ENCODE measurements at regions not wholly inside any gene's neighbourhood (a gene's known extent, or its start where the extent isn't known, plus 50 kb on each side); places are given as distances from the start of the nearest gene placed in this dataset.

GRCh38 chr7:54897891-54898290, 120.9 kb upstream of the EGFR start (continued):
- no peak for TF ChIP-seq ATF3 (IDR thresholded peaks at IDR 0.05; ENCODE audit: borderline replicate concordance, extremely low read depth, low read depth, low read length)
- TF ChIP-seq, protein P1, sequence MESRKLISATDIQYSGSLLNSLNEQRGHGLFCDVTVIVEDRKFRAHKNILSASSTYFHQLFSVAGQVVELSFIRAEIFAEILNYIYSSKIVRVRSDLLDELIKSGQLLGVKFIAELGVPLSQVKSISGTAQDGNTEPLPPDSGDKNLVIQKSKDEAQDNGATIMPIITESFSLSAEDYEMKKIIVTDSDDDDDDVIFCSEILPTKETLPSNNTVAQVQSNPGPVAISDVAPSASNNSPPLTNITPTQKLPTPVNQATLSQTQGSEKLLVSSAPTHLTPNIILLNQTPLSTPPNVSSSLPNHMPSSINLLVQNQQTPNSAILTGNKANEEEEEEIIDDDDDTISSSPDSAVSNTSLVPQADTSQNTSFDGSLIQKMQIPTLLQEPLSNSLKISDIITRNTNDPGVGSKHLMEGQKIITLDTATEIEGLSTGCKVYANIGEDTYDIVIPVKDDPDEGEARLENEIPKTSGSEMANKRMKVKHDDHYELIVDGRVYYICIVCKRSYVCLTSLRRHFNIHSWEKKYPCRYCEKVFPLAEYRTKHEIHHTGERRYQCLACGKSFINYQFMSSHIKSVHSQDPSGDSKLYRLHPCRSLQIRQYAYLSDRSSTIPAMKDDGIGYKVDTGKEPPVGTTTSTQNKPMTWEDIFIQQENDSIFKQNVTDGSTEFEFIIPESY (IDR thresholded peaks at IDR 0.05) = no peak

GRCh38 chr7:54898659-54899340, 120.0 kb upstream of the EGFR start:
- no peak overlapping the region for H2AFZ ChIP-seq (ENCODE audit: control insufficient read depth, low read depth, low read length)
- ChIA-PET SMC1A (ENCODE audit: uncharacterized antibody, unreplicated experiment) (no interaction called here), POLR2A (no interaction called here), RAD21 (ENCODE audit: unreplicated experiment) (no interaction called here), CTCF (interaction anchor here (2.4 kb wide), 1 partner anchor 356 kb away, joined by 5 read pairs; no protein-coding TSS in a partner anchor)
- no TSS peak for BruUV-seq (replicated peaks)
- no peak for ATAC-seq
- H3K36me3 ChIP-seq (ENCODE audit: control insufficient read depth in 2 of 2, insufficient read depth in 2 of 2, low read length in 1 of 2) = no peaks in the 10 kb centered on the region
- no peak for FAIRE-seq
- no peak overlapping the region for H3K4me3 ChIP-seq
- no peak overlapping the region for H3K4me2 ChIP-seq (ENCODE audit: control insufficient read depth, insufficient read depth)
- H3K27ac ChIP-seq (ENCODE audit: control insufficient read depth, insufficient read depth) = no peak overlapping the region
- DNase-seq (ENCODE audit: low read depth, low spot score) = no peak
- no peaks in the 10 kb centered on the region for H3K9me3 ChIP-seq (replicated peaks; ENCODE audit: control insufficient read depth, insufficient read depth, low read length)
- intact Hi-C loops (cut with micrococcal nuclease; ENCODE audit: unreplicated experiment) = no loop called here
- no peaks in the 10 kb centered on the region for H3K79me2 ChIP-seq (ENCODE audit: control insufficient read depth, insufficient read depth, low read length)
- no peaks in the 10 kb centered on the region for H4K20me1 ChIP-seq (ENCODE audit: control insufficient read depth, insufficient read depth)
- in situ Hi-C loops (cut with MboI) = no loop called here
- whole genome bisulfite sequencing (ENCODE audit: insufficient coverage, insufficient replicate concordance, low lambda C conversion rate, missing lambda C conversion rate) = 27% methylated on average over 9 of the region's 9 CpGs
- no peak overlapping the region for H3K9ac ChIP-seq (ENCODE audit: control insufficient read depth, insufficient read depth, low read length)
- TF ChIP-seq MAX (IDR thresholded peaks at IDR 0.05; ENCODE audit: low read depth, low read length) = no peak
- TF ChIP-seq, protein P2, sequence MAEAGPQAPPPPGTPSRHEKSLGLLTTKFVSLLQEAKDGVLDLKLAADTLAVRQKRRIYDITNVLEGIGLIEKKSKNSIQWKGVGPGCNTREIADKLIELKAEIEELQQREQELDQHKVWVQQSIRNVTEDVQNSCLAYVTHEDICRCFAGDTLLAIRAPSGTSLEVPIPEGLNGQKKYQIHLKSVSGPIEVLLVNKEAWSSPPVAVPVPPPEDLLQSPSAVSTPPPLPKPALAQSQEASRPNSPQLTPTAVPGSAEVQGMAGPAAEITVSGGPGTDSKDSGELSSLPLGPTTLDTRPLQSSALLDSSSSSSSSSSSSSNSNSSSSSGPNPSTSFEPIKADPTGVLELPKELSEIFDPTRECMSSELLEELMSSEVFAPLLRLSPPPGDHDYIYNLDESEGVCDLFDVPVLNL (IDR thresholded peaks at IDR 0.05; ENCODE audit: low read depth, low read length) = no peak
- H3K27me3 ChIP-seq (replicated peaks in 1 of 2; ENCODE audit: control insufficient read depth in 2 of 2, insufficient read depth in 2 of 2, low read length in 1 of 2) = no peaks in the 10 kb centered on the region
- H3K4me1 ChIP-seq (ENCODE audit: control insufficient read depth, insufficient read depth, low read length) = no peaks in the 10 kb centered on the region
